CD1c-positive myeloid dendritic cell (primary cell): ENCODE measurements at regions not wholly inside any gene's neighbourhood (a gene's known extent, or its start where the extent isn't known, plus 50 kb on each side); places are given as distances from the start of the nearest gene placed in this dataset.
A peak's percentile ranks its signal among the peaks of the same experiment; 100 is the strongest.
"Not testable (repeated sequence)": the region's sequence is repeated elsewhere in the genome, so short reads cannot be mapped to it uniquely, and the experiment has no call there.

Source experiments
- DNase-seq: peaks from one replicate; pipeline ENCODE4 v3.0.0-alpha.2; 2016; ENCODE audit errors: extremely low spot score

- DNase-seq: peak; percentile 11
Measured at GRCh38 chr12:75706786-75707605, 195.6 kb upstream of the KRR1 start.

GRCh38 chr12:75705749-75706711 lies 194.6 kb upstream of the KRR1 start:
- DNase-seq: no peak

- DNase-seq: no peak
Measured at GRCh38 chr12:75704664-75705063, 193.3 kb upstream of the KRR1 start.

- no peak for DNase-seq
Measured at GRCh38 chr12:75704208-75704607, 192.8 kb upstream of the KRR1 start.

- DNase-seq: no peak
Measured at GRCh38 chr12:75703131-75703530, 191.7 kb upstream of the KRR1 start.

GRCh38 chr12:75702477-75703093 lies 191.2 kb upstream of the KRR1 start:
- no peak for DNase-seq

- DNase-seq: no peak
Measured at GRCh38 chr12:75701859-75702258, 190.4 kb upstream of the KRR1 start.

GRCh38 chr12:75699728-75700496 lies 188.5 kb upstream of the KRR1 start:
- DNase-seq: no peak

GRCh38 chr12:75699251-75699650 lies 187.8 kb upstream of the KRR1 start:
- DNase-seq: no peak

GRCh38 chr12:75698052-75698451 lies 186.6 kb upstream of the KRR1 start:
- DNase-seq: no peak

- no peak for DNase-seq
Measured at GRCh38 chr12:75695926-75696325, 184.5 kb upstream of the KRR1 start.

GRCh38 chr12:75694534-75695268 lies 183.3 kb upstream of the KRR1 start:
- DNase-seq: no peak

- no peak for DNase-seq
Measured at GRCh38 chr12:75692876-75693275, 181.5 kb upstream of the KRR1 start.

- no peak for DNase-seq
Measured at GRCh38 chr12:75690296-75690955, 179.0 kb upstream of the KRR1 start.

- DNase-seq: not testable (repeated sequence)
Measured at GRCh38 chr12:75686233-75686632, 174.8 kb upstream of the KRR1 start.

- no peak for DNase-seq
Measured at GRCh38 chr12:75685617-75686225, 174.3 kb upstream of the KRR1 start.

GRCh38 chr12:75684678-75685616 lies 173.5 kb upstream of the KRR1 start:
- no peak for DNase-seq

- not testable (repeated sequence) for DNase-seq
Measured at GRCh38 chr12:75683995-75684586, 172.7 kb upstream of the KRR1 start.
